ENCODE measurements at regions not wholly inside any gene's neighbourhood (a gene's known extent, or its start where the extent isn't known, plus 50 kb on each side); places are given as distances from the start of the nearest gene placed in this dataset.

DNA sequence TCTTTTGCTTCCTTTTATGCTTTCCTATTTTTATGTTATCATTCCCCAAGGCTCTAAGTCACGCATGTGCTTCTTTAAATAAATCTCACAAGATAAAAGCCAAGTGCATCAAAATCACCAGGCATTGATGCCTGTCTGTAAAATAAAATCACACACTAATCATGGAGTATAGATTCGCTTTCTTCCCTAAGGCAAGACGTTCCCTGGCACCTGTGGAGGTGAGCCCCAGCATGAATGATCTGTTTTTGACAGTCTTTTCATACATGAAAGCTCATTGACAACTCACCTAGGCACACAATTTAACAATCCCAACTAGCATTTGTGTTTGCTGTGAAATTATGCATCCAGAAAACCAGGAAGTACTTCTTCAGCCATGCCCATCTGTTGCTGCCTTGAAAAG lies 146.9 kb upstream of the DMAC1 start:
- Histone ChIP-seq H3K36me3 (ENCODE audit: control insufficient read depth in 2 of 2, extremely low read depth in 1 of 2, insufficient read depth in 2 of 2, low read length in 2 of 2) (no peaks in the 10 kb centered on the region), H3K4me2 (ENCODE audit: insufficient read depth, low read length) (no peak overlapping the region), H3K9me1 (replicated peaks; ENCODE audit: control insufficient read depth, extremely low read depth, insufficient read depth, low read length) (no peaks in the 10 kb centered on the region), H3K27ac (ENCODE audit: insufficient read depth, low read depth, low read length) (no peak overlapping the region), H3K9me3 (replicated peaks; ENCODE audit: control insufficient read depth, insufficient read depth, low read length) (no peaks in the 10 kb centered on the region), H3K9ac (replicated peaks; ENCODE audit: extremely low read depth, insufficient read depth, low read length) (no peak overlapping the region), H2AFZ (ENCODE audit: low read depth, low read length) (no peak overlapping the region), H3K4me3 (replicated peaks in 1 of 3; ENCODE audit: insufficient read depth in 1 of 3, low read depth in 1 of 3, low read length in 3 of 3) (no peak overlapping the region), H3K79me2 (ENCODE audit: control insufficient read depth, insufficient read depth, low read length) (no peaks in the 10 kb centered on the region), H4K20me1 (replicated peaks; ENCODE audit: control insufficient read depth, extremely low read depth, insufficient read depth, low read length) (no peaks in the 10 kb centered on the region), H3K27me3 (ENCODE audit: control insufficient read depth in 2 of 2, insufficient read depth in 2 of 2, low read length in 2 of 2) (no peaks in the 10 kb centered on the region), H3K4me1 (ENCODE audit: control insufficient read depth, extremely low read depth, insufficient read depth, low read length) (no peaks in the 10 kb centered on the region)
- intact Hi-C loops (cut with micrococcal nuclease) = no loop called here
- DNase-seq (ENCODE audit: low read depth, low spot score) (no peak), FAIRE-seq (no peak)
- BruUV-seq (replicated peaks) = no TSS peak
- ChIA-PET CTCF (no interaction called here), POLR2A (no interaction called here)
- TF ChIP-seq EZH2 (IDR thresholded peaks at IDR 0.05; ENCODE audit: borderline replicate concordance, low read depth, low read length, severe bottlenecking) (no peak), JUN (IDR thresholded peaks at IDR 0.05; ENCODE audit: borderline replicate concordance, insufficient read depth, insufficient read length, low read depth) (no peak), POLR2A (IDR thresholded peaks at IDR 0.05; ENCODE audit: low read depth, low read length) (no peak), POLR2AphosphoS5 (IDR thresholded peaks at IDR 0.05; ENCODE audit: insufficient read depth, low read depth, low read length) (no peak)
- TF ChIP-seq, protein P1, sequence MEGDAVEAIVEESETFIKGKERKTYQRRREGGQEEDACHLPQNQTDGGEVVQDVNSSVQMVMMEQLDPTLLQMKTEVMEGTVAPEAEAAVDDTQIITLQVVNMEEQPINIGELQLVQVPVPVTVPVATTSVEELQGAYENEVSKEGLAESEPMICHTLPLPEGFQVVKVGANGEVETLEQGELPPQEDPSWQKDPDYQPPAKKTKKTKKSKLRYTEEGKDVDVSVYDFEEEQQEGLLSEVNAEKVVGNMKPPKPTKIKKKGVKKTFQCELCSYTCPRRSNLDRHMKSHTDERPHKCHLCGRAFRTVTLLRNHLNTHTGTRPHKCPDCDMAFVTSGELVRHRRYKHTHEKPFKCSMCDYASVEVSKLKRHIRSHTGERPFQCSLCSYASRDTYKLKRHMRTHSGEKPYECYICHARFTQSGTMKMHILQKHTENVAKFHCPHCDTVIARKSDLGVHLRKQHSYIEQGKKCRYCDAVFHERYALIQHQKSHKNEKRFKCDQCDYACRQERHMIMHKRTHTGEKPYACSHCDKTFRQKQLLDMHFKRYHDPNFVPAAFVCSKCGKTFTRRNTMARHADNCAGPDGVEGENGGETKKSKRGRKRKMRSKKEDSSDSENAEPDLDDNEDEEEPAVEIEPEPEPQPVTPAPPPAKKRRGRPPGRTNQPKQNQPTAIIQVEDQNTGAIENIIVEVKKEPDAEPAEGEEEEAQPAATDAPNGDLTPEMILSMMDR (IDR thresholded peaks at IDR 0.05; ENCODE audit: extremely low read depth in 1 of 2, insufficient read depth in 1 of 2, low read depth in 1 of 2, low read length in 2 of 2) = no peak
- dilution Hi-C loops (cut with MboI; ENCODE audit: extremely low pct_ligation_motif_present, low sequenced_read_pairs) = no loop called here

DNA sequence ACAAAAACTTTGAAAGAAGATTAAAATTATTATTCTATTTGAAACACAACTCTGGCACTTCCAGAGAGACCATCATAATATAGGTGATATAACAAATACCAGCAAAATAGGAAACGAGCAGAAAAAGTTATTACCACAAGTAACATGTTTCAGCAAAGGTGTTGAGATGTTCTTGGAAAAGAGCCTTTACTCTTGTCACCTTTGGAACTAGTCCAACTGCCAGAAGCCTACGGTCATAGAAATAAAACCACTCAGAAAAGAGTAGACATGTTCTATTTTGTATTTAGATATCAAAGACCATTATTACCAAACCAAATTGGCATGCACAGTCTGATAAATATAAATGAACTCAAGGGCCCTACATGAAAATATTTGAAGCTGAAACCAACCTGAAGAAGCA lies 145.0 kb upstream of the DMAC1 start:
- Histone ChIP-seq H3K27me3 (ENCODE audit: control insufficient read depth in 2 of 2, insufficient read depth in 2 of 2, low read length in 2 of 2) (no peaks in the 10 kb centered on the region), H2AFZ (ENCODE audit: low read depth, low read length) (no peak overlapping the region), H3K9ac (replicated peaks; ENCODE audit: extremely low read depth, insufficient read depth, low read length) (no peak overlapping the region), H4K20me1 (replicated peaks; ENCODE audit: control insufficient read depth, extremely low read depth, insufficient read depth, low read length) (no peaks in the 10 kb centered on the region), H3K36me3 (ENCODE audit: control insufficient read depth in 2 of 2, extremely low read depth in 1 of 2, insufficient read depth in 2 of 2, low read length in 2 of 2) (no peaks in the 10 kb centered on the region), H3K9me3 (replicated peaks; ENCODE audit: control insufficient read depth, insufficient read depth, low read length) (no peaks in the 10 kb centered on the region), H3K79me2 (ENCODE audit: control insufficient read depth, insufficient read depth, low read length) (no peaks in the 10 kb centered on the region), H3K27ac (ENCODE audit: insufficient read depth, low read depth, low read length) (no peak overlapping the region), H3K4me3 (replicated peaks in 1 of 3; ENCODE audit: insufficient read depth in 1 of 3, low read depth in 1 of 3, low read length in 3 of 3) (no peak overlapping the region), H3K9me1 (replicated peaks; ENCODE audit: control insufficient read depth, extremely low read depth, insufficient read depth, low read length) (no peaks in the 10 kb centered on the region), H3K4me1 (ENCODE audit: control insufficient read depth, extremely low read depth, insufficient read depth, low read length) (no peaks in the 10 kb centered on the region), H3K4me2 (ENCODE audit: insufficient read depth, low read length) (no peak overlapping the region)
- CTCF ChIA-PET = no interaction called here
- no TSS peak for BruUV-seq (replicated peaks)
- no peak for DNase-seq (ENCODE audit: low read depth, low spot score)
- dilution Hi-C loops (cut with MboI; ENCODE audit: extremely low pct_ligation_motif_present, low sequenced_read_pairs) (no loop called here), intact Hi-C loops (cut with micrococcal nuclease) (no loop called here)
- POLR2A ChIA-PET = no interaction called here
- no peak for FAIRE-seq
- no peak for TF ChIP-seq FOS (IDR thresholded peaks at IDR 0.05; ENCODE audit: borderline replicate concordance, insufficient read depth, low read length)
- no peak for TF ChIP-seq POLR2AphosphoS5 (IDR thresholded peaks at IDR 0.05; ENCODE audit: insufficient read depth, low read depth, low read length)
- TF ChIP-seq GATA2 (IDR thresholded peaks at IDR 0.05; ENCODE audit: insufficient read depth, insufficient read length, low read depth, low read length) = no peak
- no peak for TF ChIP-seq MYC (IDR thresholded peaks at IDR 0.05; ENCODE audit: low read depth, low read length)
- TF ChIP-seq, protein P1 (IDR thresholded peaks at IDR 0.05; ENCODE audit: extremely low read depth in 1 of 2, insufficient read depth in 1 of 2, low read depth in 1 of 2, low read length in 2 of 2) = no peak
- TF ChIP-seq POLR2A (IDR thresholded peaks at IDR 0.05; ENCODE audit: low read depth, low read length) = no peak
- TF ChIP-seq JUN (IDR thresholded peaks at IDR 0.05; ENCODE audit: borderline replicate concordance, insufficient read depth, insufficient read length, low read depth) = no peak
- TF ChIP-seq, protein P2, sequence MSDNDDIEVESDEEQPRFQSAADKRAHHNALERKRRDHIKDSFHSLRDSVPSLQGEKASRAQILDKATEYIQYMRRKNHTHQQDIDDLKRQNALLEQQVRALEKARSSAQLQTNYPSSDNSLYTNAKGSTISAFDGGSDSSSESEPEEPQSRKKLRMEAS (IDR thresholded peaks at IDR 0.05; ENCODE audit: insufficient read depth, insufficient read length) = no peak
- no peak for TF ChIP-seq EZH2 (IDR thresholded peaks at IDR 0.05; ENCODE audit: borderline replicate concordance, low read depth, low read length, severe bottlenecking)

Measured in endothelial cell of umbilical vein (primary cell).